Neural cell (in vitro differentiated cells): ENCODE measurements at regions not wholly inside any gene's neighbourhood (a gene's known extent, or its start where the extent isn't known, plus 50 kb on each side); places are given as distances from the start of the nearest gene placed in this dataset.

Experiments used
- H2AFZ ChIP-seq: fragments of 200-600, 300-800 bp; sonication (generic), shearing (Covaris generic); 2 replicates; pipeline ENCODE4 v1.6.0; 2014; ENCODE audit warnings: low read depth, mild to moderate bottlenecking, antibody characterized with exemption, low read length, moderate library complexity
- H3F3A ChIP-seq: fragments of 200-600 bp; shearing (Covaris generic); 2 replicates; pipeline ENCODE4 v1.6.1; 2016; ENCODE audit warnings: mild to moderate bottlenecking, moderate library complexity, mixed read lengths, antibody characterized with exemption, low read length; ENCODE audit not compliant: insufficient read depth, poor library complexity, severe bottlenecking
- H3K27ac ChIP-seq: fragments of 200-600, 300-800 bp; sonication (generic), shearing (Covaris generic); 2 replicates; pipeline ENCODE4 v1.5.1; 2014; ENCODE audit warnings: mild to moderate bottlenecking, low read length, moderate library complexity
- H3K27me3 ChIP-seq: fragments of 300-800, 200-600 bp; sonication (generic), shearing (Covaris generic); 2 replicates; pipeline ENCODE4 v1.6.0; 2014; ENCODE audit warnings: mild to moderate bottlenecking, low read depth, low read length, moderate library complexity; ENCODE audit not compliant: insufficient read depth
- H3K36me3 ChIP-seq: fragments of 300-800, 200-600 bp; sonication (generic), shearing (Covaris generic); 2 replicates; pipeline ENCODE4 v1.5.1; 2014; ENCODE audit warnings: mild to moderate bottlenecking, antibody characterized with exemption, low read length, moderate library complexity; ENCODE audit not compliant: insufficient read depth
- H3K4me2 ChIP-seq: fragments of 300-800, 200-600 bp; sonication (generic), shearing (Covaris generic); 2 replicates; pipeline ENCODE4 v1.6.0; 2014; ENCODE audit warnings: mild to moderate bottlenecking, low read length
- H3K4me3 ChIP-seq: fragments of 300-800, 200-600 bp; sonication (generic), shearing (Covaris generic); 2 replicates; pipeline ENCODE4 v1.5.1; 2014; ENCODE audit warnings: mild to moderate bottlenecking, low read length, moderate library complexity
- H3K79me2 ChIP-seq: fragments of 200-600 bp; shearing (Covaris generic); replicated peaks from 2 replicates; pipeline ENCODE4 v1.6.0; 2014; ENCODE audit warnings: mild to moderate bottlenecking, low read length, moderate library complexity; ENCODE audit not compliant: insufficient read depth
- H3K9ac ChIP-seq: fragments of 300-800, 200-600 bp; sonication (generic), shearing (Covaris generic); 2 replicates; pipeline ENCODE4 v1.6.1; 2016; ENCODE audit warnings: mild to moderate bottlenecking, low read length, mixed read lengths
- H3K9me2 ChIP-seq: fragments of 200-600 bp; shearing (Covaris generic); 2 replicates; pipeline ENCODE4 v1.6.1; 2016; ENCODE audit warnings: mild to moderate bottlenecking, low read length, mixed read lengths; ENCODE audit not compliant: insufficient read depth
- H3K9me3 ChIP-seq: fragments of 200-600, 300-800 bp; sonication (generic), shearing (Covaris generic); 2 replicates; pipeline ENCODE4 v1.6.1; 2016; ENCODE audit warnings: mild to moderate bottlenecking, mixed run types, low read length, moderate library complexity, mixed read lengths
- H4K20me1 ChIP-seq: fragments of 200-600 bp; shearing (Covaris generic); 2 replicates; pipeline ENCODE4 v1.6.1; 2016; ENCODE audit warnings: mild to moderate bottlenecking, mixed run types; ENCODE audit not compliant: insufficient read depth
- EP300 ChIP-seq: fragments of 450-650 bp; conservative IDR thresholded peaks from 2 replicates; pipeline ENCODE4 v1.6.1; 2014; ENCODE audit warnings: antibody characterized with exemption, mild to moderate bottlenecking, moderate library complexity; ENCODE audit not compliant: poor library complexity, severe bottlenecking
- EZH2 ChIP-seq: fragments of 200-600, 300-800 bp; shearing (Covaris generic), sonication (generic); IDR thresholded peaks from 2 replicates; pipeline ENCODE4 v1.6.1; 2014; ENCODE audit warnings: antibody characterized with exemption, low read length, borderline replicate concordance, mild to moderate bottlenecking; ENCODE audit not compliant: insufficient read depth, poor library complexity, severe bottlenecking
- MXI1 ChIP-seq: fragments of 450-650 bp; conservative IDR thresholded peaks from 2 replicates; pipeline ENCODE4 v1.6.1; 2014; ENCODE audit warnings: antibody characterized with exemption, mild to moderate bottlenecking; ENCODE audit not compliant: poor library complexity, severe bottlenecking
- POLR2AphosphoS5 ChIP-seq: IDR thresholded peaks from 2 replicates; pipeline ENCODE4 v1.6.1; 2012
- RAD21 ChIP-seq: fragments of 450-650 bp; conservative IDR thresholded peaks from 2 replicates; pipeline ENCODE4 v1.6.1; 2014; ENCODE audit warnings: antibody characterized with exemption, mild to moderate bottlenecking, moderate library complexity
- SMC3 ChIP-seq: fragments of 450-650 bp; conservative IDR thresholded peaks from 2 replicates; pipeline ENCODE4 v1.6.1; 2014; ENCODE audit warnings: antibody characterized with exemption, mild to moderate bottlenecking, moderate library complexity; ENCODE audit not compliant: poor library complexity
- TAF1 ChIP-seq: IDR thresholded peaks from 2 replicates; pipeline ENCODE4 v1.6.1; 2012; ENCODE audit warnings: low read depth
- TF ChIP-seq, protein P1 (sequence below): IDR thresholded peaks from 2 replicates; pipeline ENCODE4 v1.6.1; 2012; ENCODE audit warnings: borderline replicate concordance
- TF ChIP-seq, protein P2 (sequence below): fragments of 450-650 bp; IDR thresholded peaks from 2 replicates; pipeline ENCODE4 v1.5.1; 2014; ENCODE audit warnings: antibody characterized with exemption, mild to moderate bottlenecking, moderate library complexity; ENCODE audit not compliant: poor library complexity, severe bottlenecking

DNA sequence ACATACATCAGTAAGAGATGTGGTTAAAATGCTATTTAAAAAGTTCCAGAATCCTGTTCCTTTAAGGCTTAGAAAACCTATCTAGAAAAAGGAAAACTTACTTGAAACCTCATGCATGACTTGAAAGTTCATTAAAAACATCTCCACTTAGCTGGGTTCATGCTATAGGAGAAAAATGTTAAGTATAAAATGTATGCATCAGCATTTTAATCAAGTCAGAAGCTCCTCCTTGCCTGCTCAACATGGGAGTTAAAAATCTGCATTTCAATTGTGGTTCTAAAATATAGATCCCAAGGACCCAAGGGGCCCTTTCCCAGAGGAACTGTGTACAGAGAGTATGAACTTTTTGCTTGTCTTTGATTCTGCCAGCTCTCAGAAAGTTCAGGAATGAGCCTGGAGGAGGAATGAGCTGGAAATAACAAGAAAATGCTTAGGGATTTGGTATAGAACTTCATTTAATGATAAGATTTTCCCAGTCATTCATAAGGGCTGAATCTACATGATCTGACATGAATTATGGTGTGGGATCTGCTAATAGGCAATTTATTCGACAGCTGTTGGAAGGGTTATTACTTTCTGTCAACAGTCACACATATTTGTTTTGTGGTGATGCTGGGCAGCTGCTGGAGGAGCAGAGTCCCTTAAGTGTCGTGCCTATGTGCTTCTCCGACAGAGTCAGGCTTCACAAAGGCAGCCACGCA, 85.6 kb upstream of the MTPN start:
- Histone ChIP-seq H3K9me3 (no peaks in the 10 kb centered on the region), H3K27ac (peak overlapping the region; percentile 10), H3K4me2 (peak overlapping the region; percentile 38), H3K27me3 (no peaks in the 10 kb centered on the region), H3F3A (peaks cover 4% of the 10 kb centered on the region), H3K9me2 (no peaks in the 10 kb centered on the region), H3K36me3 (no peaks in the 10 kb centered on the region), H3K4me3 (peak overlapping the region; percentile 50), H4K20me1 (no peaks in the 10 kb centered on the region), H2AFZ (no peak overlapping the region), H3K9ac (peak overlapping the region; percentile 24), H3K79me2 (no peaks in the 10 kb centered on the region)
- TF ChIP-seq MXI1 (no peak), RAD21 (no peak), EZH2 (no peak), POLR2AphosphoS5 (no peak), SMC3 (no peak), EP300 (peak; percentile 57), TAF1 (no peak)
- TF ChIP-seq, protein P1, sequence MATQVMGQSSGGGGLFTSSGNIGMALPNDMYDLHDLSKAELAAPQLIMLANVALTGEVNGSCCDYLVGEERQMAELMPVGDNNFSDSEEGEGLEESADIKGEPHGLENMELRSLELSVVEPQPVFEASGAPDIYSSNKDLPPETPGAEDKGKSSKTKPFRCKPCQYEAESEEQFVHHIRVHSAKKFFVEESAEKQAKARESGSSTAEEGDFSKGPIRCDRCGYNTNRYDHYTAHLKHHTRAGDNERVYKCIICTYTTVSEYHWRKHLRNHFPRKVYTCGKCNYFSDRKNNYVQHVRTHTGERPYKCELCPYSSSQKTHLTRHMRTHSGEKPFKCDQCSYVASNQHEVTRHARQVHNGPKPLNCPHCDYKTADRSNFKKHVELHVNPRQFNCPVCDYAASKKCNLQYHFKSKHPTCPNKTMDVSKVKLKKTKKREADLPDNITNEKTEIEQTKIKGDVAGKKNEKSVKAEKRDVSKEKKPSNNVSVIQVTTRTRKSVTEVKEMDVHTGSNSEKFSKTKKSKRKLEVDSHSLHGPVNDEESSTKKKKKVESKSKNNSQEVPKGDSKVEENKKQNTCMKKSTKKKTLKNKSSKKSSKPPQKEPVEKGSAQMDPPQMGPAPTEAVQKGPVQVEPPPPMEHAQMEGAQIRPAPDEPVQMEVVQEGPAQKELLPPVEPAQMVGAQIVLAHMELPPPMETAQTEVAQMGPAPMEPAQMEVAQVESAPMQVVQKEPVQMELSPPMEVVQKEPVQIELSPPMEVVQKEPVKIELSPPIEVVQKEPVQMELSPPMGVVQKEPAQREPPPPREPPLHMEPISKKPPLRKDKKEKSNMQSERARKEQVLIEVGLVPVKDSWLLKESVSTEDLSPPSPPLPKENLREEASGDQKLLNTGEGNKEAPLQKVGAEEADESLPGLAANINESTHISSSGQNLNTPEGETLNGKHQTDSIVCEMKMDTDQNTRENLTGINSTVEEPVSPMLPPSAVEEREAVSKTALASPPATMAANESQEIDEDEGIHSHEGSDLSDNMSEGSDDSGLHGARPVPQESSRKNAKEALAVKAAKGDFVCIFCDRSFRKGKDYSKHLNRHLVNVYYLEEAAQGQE: no peak
- TF ChIP-seq, protein P2, sequence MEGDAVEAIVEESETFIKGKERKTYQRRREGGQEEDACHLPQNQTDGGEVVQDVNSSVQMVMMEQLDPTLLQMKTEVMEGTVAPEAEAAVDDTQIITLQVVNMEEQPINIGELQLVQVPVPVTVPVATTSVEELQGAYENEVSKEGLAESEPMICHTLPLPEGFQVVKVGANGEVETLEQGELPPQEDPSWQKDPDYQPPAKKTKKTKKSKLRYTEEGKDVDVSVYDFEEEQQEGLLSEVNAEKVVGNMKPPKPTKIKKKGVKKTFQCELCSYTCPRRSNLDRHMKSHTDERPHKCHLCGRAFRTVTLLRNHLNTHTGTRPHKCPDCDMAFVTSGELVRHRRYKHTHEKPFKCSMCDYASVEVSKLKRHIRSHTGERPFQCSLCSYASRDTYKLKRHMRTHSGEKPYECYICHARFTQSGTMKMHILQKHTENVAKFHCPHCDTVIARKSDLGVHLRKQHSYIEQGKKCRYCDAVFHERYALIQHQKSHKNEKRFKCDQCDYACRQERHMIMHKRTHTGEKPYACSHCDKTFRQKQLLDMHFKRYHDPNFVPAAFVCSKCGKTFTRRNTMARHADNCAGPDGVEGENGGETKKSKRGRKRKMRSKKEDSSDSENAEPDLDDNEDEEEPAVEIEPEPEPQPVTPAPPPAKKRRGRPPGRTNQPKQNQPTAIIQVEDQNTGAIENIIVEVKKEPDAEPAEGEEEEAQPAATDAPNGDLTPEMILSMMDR: no peak

DNA sequence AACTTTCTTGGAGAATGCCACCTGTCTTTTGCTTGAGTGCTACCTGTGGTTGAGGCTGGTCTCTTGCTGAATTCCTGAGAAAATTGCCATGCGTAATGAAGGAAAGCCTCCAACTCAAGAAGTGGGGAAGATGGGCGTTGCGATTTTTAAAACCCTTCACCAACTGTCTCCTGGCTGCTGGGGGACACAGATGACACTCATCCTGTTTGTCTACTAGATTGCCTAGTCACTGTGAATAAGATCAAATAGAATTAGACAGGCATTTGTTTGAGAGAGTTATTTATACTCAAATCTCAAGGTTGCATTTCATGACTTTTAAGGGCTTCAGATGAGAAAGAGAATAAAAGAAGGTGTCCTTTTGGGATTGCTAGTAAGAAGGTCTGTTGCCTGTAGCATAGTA, 84.3 kb upstream of the MTPN start:
- H3K79me2 ChIP-seq: no peaks in the 10 kb centered on the region
- no peaks in the 10 kb centered on the region for H3K27me3 ChIP-seq
- H3K4me2 ChIP-seq: no peak overlapping the region
- no peak overlapping the region for H3K9ac ChIP-seq
- no peaks in the 10 kb centered on the region for H3K9me2 ChIP-seq
- no peak overlapping the region for H3K4me3 ChIP-seq
- TF ChIP-seq, protein P1: no peak
- no peak for TF ChIP-seq TAF1
- TF ChIP-seq MXI1: no peak
- H3F3A ChIP-seq: peaks cover 4% of the 10 kb centered on the region
- H3K27ac ChIP-seq: no peak overlapping the region
- no peaks in the 10 kb centered on the region for H3K9me3 ChIP-seq
- H4K20me1 ChIP-seq: no peaks in the 10 kb centered on the region
- no peaks in the 10 kb centered on the region for H3K36me3 ChIP-seq
- H2AFZ ChIP-seq: no peak overlapping the region
